CD4-positive, alpha-beta T cell treated with Interleukin-4 for 4 hours (primary cell): ENCODE measurements at regions not wholly inside any gene's neighbourhood (a gene's known extent, or its start where the extent isn't known, plus 50 kb on each side); places are given as distances from the start of the nearest gene placed in this dataset.
"Not testable (repeated sequence)": the region's sequence is repeated elsewhere in the genome, so short reads cannot be mapped to it uniquely, and the experiment has no call there.

Experiments
- DNase-seq: peaks from one replicate; pipeline ENCODE4 v3.0.0-alpha.2; 2020

GRCh38 chr9:96130970-96131369 is 171.0 kb downstream of the HSD17B3 start:
- no peak for DNase-seq

- no peak for DNase-seq
Observed at GRCh38 chr9:96129747-96130146, 172.2 kb downstream of the HSD17B3 start.

DNA sequence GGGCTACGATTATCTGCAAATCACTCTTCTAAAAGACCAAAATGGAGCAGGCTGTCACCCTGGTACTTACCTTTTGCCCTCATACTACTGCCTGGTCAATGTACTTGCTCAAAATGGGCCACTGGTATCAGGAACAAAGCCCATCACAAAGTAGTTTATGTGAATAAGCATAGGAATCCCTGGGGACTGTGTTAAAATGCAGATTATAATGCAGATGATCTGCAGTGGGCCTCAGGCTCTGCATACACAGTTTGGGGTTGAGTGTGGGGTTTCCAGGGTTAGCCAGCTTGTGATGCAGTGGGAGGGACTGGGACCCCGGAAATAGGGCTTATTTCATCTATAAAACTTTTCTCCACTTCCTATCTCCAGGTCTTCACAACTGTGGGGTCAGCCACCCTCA is 173.1 kb downstream of the HSD17B3 start:
- no peak for DNase-seq

GRCh38 chr9:96126321-96126881 is 175.6 kb downstream of the HSD17B3 start:
- no peak for DNase-seq

DNA sequence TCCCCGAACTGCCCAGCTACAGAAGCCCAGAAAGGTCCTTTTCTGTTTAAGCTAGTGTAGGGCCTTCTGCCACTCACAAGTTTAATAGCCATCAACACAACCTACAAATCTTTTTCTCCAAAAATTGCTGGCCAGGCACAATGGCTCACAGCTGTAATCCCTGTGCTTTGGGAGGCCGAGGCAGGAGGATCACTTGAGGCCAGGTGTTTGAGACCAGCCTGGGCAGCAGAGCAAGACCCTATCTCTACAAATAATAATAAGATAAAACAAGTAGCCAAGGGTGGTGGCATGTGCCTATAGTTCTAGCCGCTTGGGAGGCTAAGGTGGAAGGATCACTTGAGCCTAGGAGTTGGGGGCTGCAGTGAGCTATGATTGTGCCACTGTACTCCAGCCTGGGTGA is 176.4 kb downstream of the HSD17B3 start:
- no peak for DNase-seq

DNA sequence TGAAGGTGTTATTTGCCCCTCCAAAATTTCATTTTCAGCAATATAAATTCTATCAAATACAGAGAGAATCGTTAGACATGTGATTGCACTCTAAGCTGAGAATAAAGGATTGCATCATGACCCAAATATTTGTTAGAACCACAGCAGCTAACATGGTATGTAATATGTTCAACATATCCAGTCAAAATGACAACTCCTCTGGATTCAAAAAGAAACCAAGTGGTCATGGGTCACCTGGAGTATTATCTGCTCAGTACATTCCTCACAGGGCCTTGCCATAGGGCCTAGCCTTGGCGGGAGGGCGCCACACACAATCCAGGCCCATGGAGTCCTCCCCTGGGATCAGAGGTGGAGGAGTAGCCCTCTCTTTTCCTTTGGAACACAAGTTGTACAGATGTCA is 179.2 kb downstream of the HSD17B3 start:
- no peak for DNase-seq

DNA sequence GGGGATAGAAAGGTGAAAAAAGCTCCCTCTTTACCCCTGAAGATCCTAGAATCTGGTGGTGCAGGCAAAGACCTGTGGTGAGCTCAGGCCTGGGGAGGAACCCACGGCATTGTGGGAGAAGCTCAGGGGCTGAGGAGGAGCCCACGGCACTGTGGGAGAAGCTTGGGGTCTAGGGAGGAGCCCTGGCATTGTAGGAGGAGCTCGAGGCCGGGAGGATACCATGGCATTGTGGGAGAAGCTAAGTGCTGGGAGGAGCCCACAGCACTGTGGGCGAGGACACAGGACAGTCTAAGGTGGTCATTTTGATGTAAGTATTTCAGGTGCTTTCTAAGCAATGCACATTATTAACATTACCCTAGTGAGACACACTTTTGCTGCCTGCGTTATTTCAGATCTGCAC is 179.7 kb downstream of the HSD17B3 start:
- DNase-seq = no peak

GRCh38 chr9:96121136-96121535 is 180.8 kb downstream of the HSD17B3 start:
- no peak for DNase-seq

DNA sequence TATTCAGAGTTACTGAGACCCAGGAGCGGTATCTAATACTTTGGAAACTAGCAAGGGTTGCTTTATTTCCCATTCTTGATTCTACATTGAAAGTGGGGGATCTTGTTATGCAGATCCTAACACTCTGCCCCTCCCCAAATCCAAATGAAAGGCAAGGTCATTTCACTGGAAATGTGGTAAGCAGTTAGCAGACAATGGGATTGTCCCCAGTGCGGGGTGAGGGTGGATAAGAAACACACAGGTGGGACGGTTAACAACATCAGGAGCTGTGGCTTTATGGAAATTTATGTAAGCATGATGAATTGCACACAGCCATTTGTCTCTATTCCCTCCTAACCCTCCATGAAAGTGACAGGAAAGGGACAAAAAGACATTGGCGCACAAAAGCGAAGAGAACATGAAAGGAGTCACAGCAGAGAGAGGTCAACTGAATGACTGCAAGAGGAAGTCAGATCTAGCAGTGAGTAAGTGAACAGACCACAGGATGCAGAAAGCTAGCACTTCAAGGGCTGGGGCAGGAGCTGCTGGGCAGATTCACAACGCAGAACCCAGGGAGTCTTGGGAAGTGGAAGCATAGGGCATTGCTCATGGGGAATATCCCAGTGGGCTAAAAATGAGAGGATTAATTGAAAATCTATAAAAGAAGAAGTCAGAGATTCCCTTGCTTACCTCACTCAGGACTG is 184.4 kb downstream of the HSD17B3 start:
- DNase-seq = no peak

GRCh38 chr9:96116275-96117064 is 185.5 kb downstream of the HSD17B3 start:
- no peak for DNase-seq

GRCh38 chr9:96115836-96116235 is 186.1 kb downstream of the HSD17B3 start:
- DNase-seq = no peak

DNA sequence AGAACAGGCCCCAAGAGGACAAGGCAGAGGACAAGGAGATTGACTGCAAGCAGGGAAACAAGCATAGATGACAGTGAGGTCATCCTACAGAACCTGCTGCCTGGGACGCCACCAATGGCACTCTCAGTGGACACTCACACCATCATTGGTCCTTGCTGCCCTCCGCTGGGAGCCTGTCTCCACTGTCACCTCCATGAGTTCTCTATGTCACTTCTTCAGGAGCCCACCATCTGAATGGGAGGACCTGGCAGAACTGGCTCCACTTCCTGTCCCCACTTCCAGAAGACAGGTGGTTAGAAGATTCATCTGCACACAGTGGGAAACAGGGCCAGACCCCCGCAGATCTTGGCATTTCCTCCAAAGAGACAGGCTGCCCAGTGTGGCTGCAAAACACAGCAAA is 188.9 kb downstream of the HSD17B3 start:
- no peak for DNase-seq

GRCh38 chr9:96109680-96110351 is 192.2 kb downstream of the HSD17B3 start:
- DNase-seq = no peak

GRCh38 chr9:96108691-96109380 is 193.1 kb downstream of the HSD17B3 start:
- no peak for DNase-seq

- no peak for DNase-seq
Observed at GRCh38 chr9:96107436-96107835, 194.5 kb downstream of the HSD17B3 start.

DNA sequence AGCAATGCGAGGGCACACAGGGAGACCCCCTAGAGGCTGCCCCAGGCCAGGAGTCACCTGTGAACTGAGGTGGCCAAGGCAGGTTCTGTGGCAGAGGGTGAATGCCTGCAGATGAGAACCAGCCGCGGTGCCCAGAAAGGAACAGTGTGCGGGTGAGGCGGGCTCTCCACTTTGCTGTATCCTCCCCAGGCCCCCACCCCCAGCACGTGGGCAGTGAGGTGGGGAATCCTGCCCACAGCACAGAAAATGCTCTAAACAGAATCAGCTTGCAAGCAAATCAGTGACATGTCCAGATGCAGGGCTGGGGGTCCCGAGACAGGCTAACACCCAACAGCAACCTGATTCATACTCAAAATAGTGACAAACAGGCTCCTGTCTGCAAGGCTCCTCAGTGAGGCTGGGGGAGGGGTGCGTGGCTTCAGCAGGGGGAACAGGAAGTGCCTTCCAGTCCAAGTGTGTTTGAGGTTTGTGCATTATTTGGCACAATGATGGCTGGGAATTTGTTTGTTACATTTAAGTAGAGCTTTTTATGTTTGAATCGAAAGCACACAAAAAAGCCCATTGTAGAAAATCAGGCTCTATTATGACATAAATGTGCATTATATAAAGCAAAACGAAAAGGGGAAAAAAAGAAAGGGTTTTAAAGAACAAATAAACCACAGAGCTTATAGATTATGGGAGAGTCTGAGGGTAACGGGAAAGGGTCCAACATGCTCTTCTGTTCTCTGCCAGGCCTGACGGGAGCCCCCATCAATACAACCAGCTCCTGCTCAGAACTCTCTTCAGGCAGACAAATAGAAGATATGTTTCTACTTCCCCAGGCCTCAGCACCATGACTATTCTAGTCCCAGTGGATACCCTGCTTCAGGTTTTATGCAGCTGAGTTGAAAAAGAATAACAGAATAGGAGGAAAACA is 201.3 kb downstream of the HSD17B3 start:
- no peak for DNase-seq

- DNase-seq = not testable (repeated sequence)
Observed at GRCh38 chr9:96090630-96091029, 211.3 kb downstream of the HSD17B3 start.

- DNase-seq = no peak
Observed at GRCh38 chr9:96089452-96090085, 212.4 kb downstream of the HSD17B3 start.

DNA sequence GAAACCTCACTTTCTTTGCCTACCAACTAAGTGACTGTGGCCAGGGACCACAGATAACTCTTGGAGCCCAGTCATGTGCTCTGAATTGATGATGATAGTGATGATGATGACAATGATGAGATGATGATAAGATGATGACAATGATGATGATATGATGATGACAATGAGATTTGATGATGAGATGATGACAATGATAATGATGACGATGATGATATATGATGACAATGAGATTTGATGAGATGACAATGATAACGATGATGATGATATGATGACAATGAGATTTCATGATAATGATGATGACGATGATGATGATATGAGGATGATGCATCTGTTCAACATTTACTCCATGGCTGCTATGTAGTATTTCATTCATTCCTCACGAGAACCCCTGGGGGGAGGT is 213.0 kb downstream of the ERCC6L2 start:
- no peak for DNase-seq

DNA sequence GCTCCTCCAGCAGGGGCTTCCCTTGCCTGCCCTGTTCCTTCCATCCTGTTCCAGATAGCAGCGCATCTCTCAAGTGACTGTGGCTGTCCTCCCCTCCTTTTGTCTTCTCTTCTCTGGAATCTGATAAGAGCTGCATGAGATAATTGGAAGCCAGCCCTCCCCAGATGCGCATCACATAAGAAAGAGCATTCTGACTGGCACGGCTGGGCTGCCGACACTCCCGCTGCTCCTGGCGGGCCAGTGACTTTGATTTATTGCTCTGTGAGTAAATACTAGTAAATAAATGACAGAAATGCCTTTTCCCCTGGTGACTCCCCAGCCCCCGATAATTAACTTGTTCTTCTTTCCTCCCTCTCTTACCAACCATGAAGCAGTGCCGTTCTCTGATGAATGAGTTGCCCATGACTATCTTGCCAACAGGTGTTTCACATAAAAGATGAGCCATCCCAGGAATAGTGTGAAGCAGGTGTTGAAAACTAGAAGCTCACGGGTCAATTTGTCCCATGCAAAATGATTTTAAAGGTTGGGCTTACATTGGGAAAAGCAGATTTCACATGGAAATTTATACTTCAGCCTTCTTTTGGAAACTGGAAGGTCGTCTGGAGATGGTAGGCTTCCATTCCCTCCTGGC is 212.3 kb downstream of the ERCC6L2 start:
- no peak for DNase-seq
